ENCODE measurements at regions not wholly inside any gene's neighbourhood (a gene's known extent, or its start where the extent isn't known, plus 50 kb on each side); places are given as distances from the start of the nearest gene placed in this dataset.
"Not testable (repeated sequence)": the region's sequence is repeated elsewhere in the genome, so short reads cannot be mapped to it uniquely, and the experiment has no call there.

DNA sequence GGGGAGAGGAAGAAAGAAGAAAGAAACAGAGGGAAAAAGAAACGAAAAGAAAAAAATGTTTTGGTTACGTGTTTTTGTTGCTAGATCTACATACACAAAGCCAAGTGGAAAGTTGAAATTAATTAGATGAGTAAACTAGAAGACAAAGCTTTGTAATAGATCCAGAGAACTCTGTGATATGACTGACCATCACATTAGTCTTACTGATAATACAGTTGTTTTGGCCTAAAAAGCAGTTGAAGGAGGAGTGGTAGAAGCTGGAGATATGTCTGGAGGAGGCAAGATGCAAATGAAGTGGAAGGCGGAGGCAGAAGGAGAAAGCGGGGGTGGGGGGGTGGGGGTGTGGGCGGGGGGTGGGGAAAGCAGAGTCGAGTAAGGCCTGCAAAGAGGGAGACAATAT, 500.1 kb upstream of the ID4 start:
- no peak for DNase-seq

DNA sequence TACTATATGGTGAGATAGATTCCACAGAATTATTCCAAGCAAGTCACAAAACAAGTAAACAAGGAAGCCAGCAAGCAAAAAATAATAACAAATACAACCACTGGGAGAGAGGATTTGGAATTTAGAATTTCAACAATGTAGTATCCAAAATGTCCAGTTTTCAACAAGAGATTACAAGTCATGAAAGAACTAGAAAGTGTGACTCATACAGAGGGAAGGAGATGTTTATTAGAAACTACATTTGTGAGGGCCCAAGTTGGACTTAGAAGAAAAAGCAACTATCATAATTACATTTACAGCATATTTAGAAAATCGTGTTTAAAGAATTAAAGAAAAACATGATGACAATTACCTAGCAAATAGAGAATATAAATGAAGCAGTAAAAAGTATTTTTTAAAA, 494.6 kb upstream of the ID4 start:
- DNase-seq: no peak

DNA sequence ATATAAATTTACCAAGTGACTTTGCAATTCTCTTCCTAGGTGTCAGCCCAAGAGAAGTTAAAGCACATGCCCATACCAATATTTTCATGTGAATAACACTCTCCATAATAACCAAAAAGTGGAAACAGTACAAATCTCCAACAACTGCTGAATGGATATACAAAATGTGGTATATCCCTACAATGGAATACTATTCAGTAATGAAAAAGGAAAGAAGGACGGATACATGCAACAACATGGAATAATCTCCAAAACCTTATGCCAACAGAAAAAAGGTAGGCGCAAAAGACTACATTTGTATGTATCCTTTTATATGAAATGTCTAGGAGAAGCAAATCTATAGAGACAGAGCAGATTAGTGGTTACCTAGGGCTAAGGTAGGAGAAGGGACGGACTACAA, 487.7 kb upstream of the ID4 start:
- DNase-seq: no peak

DNA sequence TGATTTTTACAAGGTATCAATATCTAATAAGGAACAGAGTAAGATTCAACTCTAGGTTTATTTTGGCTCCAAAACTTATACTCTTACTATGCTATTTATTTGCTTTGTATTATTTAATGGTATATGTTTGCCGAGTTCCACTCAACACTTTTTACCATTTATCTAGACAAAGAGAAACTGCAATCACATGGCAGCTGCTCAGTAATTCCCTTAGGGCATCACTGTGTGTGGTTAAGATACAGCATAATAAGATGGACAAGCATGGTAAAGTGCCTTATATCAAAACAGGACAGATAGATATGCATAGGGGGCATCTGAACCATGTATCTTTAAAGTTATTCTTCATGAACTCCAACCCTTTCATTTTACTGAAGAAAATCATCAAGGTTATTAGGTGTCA, 483.0 kb upstream of the ID4 start:
- no peak for DNase-seq

DNA sequence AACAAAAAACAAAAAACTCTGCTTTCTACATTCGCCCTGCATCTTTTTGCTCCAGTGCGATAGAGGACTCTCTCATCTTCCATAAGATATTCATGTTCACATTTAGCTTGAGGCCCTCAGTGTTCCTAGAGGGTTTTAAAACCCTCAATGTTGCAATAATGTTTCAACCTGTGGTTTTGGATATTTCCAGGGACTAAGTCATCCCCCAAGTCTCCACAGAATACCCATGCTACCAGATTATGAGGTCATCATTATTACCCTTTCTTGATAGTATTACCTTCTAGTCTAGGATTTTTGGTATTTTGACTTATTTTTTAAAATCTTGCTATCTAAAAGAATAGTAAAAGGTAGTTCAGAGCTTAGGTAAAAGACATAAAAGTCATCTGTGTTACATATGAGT, 480.5 kb upstream of the ID4 start:
- DNase-seq: no peak

DNA sequence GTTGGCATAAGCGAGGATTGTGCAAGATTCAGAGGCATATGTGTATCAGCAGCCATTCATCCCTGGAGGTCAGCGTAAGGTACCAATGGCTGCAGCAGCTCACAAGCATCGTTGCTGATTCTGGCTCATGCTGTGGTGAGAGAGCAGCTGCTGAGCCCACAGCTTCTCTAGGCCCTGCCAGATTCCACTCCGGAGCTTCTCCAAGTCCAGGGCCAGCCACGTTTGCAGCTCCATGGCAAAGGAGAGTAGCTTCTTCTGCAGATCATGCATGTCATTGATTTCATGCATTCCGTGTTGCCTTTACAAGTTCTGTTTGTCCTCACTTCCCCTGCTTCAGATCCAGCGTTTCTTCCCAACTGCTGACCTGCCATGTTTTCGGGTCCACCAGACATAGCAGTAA, 474.8 kb upstream of the ID4 start:
- no peak for DNase-seq

DNA sequence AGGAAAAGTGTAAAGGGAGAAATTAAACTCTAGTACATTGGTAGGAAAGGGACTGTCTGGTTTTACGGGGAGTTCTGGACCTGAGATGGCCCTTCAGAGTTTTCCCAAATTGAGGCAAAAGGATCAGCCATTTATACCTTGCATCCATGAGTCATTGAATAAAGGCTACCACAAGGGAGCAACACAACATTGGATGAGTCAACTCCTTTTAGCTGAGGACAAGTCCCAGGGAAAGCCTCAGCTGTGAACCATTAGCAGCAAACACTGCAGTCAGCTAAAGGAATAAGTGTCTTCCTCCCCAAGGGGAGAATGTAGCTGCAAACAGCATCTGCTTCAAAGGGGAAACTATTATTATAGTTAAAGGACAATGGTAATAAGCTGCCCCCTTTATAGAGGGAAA, 468.7 kb upstream of the ID4 start:
- DNase-seq: no peak

DNA sequence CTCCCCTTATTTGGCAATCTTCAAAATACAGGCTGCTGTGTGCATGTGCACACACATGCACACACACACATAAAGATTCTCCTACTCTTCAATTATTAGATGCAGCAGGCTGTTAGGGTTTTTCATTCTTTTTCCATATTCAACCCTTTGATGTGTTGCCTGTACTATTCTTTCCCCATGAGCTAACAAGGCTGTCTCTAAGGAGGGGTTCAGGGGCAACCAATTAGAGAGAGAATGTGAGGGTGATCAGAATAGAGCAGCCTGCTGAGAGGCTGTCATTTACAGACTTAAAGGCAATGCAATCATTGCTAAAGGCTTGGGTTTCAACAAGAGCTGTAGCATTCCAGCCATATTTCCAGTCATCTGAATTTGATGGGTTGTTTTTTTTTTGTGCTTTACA, 467.4 kb upstream of the ID4 start:
- no peak for DNase-seq

DNA sequence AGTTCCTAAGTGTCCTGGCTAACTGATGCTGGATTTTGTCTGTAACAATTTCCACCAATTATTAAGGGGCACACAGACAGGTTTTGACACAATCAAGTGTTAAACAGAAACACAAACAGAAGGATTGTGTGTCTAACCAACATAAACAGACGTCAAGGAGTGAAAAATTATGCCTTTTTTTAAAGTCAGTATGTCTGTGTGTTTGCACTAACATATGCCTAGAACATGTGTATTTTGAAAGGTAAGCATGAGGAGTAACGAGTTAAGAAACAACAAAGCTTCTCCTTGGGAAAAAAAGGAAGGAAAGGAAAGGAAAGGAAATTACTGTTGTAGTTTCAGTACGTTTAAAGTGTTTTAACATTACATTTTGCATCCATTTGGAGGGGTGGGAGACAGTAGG, 466.3 kb upstream of the ID4 start:
- no peak for DNase-seq

DNA sequence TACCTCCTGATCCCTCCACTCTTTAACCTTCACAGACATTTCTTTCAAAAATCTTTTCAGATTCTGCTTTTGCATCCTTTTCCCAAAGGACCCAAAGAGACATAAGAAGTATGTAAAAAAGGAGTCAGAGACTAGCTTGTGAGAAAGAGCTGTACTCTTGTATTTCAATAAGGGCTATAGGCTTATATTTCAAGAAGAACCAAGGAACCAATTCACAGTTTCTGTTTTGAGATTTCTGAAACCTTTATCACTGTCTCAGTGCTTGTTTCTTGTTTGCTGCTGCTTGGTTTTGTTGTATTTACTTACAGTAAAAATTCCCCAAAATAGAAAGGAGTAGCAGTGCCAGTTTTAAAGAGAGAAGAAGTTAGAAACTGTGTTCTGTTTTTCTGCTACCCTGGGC, 461.6 kb upstream of the ID4 start:
- DNase-seq: no peak

DNA sequence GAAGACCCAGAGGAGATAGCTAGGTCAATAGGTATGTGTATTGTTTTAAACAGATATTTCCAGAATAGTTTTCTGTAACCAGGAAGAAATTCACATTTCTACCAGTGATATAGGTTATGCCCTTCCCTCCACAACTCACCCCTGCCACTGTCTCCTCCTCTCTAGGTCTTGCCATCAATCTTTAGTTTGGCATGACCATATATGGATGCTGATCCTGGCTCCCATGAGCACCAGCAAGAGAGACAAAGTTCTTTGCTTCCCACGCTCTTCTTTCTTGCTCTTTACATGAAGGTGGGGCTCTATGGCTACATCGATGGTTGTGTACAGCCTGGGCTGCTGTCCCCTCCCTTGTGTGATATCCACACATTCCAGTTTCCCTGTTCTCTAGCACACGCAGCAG, 459.4 kb upstream of the ID4 start:
- DNase-seq: no peak

DNA sequence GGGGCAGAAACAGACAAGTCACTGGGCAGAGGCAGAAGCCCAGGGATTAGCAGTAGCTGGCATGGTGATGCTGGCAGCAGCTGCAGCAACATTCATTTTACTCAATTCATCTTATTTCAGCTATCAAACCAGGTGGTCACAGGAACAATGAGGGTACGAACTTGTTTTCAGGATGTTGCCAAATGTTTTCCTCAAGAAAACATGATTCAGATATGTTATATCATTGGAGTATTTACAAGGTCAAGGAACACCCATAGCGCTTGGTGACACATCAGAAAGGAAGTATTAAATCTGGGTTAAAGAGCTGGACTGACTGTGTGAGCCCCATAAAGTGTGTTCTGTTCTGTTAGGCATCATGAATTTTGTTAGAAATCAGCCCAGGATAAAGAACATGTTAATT, 456.9 kb upstream of the ID4 start:
- no peak for DNase-seq

DNA sequence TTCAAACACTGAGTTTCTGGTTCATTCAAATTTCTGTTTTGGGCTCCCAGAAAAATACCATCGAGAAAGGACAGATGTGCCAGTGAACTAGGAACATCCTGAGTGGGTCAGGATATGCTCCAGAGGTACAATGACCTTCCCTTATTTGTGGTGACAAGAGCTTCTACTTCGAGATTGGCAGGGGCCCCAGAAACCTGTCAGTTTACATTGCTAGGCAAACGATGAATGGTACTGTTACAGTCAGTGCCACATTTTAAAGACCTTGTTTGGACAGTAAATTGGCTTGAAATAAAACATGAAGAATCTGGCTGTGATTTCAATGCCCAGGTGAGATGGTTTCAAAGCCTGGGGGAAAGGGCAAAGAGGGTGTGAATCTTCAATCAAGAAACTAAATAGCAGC, 454.5 kb upstream of the ID4 start:
- DNase-seq: no peak

DNA sequence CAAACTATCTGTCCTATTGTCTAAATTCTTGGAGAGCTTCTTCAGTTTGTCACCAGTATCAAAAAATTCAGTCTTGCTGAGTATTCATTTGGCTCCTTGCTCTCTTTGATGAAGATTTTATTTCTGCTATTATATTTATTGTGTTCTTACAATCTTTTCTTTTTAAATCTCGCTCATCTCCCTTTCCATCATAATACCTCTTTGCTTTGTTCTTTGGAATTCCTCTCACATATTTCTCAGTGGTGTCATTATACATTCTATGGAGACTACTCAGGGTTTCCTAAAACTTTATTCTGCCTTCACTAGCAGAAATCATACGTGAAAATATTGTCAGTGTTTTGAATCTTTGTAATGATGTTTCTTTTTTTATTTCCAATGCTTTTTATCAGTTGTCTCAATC, 445.2 kb upstream of the ID4 start:
- DNase-seq: no peak

DNA sequence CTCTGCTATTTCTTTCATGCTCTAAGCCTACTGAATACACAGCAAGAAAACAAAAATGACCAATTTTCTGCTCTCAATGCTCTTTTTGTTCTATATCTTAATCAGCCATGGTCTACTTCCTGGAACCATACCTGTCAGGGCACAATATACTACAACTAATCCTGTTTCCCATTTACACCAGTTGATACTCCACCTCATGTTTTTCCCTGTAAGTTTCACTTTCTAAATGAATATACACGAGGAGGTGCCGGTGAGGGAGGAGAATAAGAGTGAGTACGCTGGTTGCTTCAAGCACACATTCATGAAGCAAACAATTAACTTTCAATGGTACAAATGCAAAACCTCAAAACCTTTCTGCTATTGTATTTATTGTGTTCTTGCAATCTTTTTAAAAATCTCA, 443.1 kb upstream of the ID4 start:
- no peak for DNase-seq

DNA sequence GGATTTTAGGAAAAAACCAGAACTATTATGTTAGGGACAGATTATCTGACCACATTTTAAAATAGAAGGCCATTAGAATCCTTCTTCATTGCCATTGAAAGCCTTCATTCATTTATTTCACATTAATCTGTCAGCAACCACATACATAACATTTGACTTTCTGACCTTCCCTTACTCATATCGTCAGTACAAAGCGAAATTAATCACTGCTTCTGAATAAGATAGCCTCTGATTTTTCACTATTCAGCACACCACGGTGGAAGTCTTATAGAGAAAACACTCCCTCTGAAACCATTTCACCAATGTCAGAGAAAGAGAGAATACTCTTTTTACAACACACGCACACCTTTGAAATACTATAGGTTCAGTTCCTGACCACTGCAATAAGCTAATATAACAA, 442.5 kb upstream of the ID4 start:
- DNase-seq: no peak

DNA sequence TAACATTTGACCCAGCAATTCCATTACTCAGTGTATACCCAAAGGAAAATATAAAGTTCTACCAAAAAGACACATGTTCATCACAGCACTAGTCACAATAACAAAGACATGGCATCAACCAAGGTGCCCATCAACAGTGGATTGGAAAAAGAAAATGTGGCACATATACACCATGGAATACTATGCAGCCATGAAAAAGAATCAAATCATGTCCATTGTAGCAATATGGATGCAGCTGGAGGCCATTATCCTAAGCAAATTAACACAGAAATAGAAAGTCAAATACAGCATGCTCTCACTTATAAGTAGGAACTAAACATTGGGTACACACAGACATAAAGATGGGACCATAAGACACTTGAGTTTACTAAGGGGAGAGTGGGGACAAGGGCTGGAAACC, 441.9 kb upstream of the ID4 start:
- DNase-seq: no peak

DNA sequence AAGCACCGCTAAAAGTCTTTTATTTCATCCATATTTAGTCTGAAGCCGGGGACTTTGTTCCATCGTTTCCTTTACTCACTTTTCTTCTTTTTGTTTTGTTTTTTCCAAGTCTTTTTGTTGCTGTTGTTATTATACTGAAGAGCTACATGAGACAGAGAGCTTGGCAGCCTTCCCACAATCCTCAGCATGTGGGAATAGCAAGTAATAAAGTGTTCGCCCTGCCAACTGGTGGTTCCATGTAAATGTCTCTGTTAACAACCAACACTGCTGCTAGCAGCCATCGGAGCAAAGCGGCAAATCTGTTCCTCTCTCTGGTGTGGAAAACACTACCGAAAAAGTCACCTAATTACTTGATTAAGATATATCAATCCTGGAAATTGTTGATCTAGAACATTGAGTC, 437.8 kb upstream of the ID4 start:
- DNase-seq: no peak

DNA sequence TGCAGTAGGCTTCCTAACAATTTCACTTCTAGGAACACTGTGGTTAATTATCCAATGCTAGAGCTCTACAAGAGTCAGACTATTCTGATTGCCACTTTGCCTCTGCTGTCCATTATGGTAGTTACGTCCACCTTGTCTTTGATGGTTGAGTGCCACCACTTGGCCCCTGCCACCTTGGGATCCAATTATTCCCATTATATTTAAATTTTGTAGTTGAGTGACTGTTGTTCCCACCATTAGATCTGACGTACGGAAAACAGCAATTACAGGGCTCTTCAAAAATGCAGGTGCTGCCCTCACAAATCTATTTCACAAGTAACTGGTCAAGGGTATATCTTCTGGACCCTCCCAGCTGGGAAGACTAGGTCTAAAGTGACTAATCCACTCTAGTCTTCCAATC, 432.3 kb upstream of the ID4 start:
- not testable (repeated sequence) for DNase-seq

DNA sequence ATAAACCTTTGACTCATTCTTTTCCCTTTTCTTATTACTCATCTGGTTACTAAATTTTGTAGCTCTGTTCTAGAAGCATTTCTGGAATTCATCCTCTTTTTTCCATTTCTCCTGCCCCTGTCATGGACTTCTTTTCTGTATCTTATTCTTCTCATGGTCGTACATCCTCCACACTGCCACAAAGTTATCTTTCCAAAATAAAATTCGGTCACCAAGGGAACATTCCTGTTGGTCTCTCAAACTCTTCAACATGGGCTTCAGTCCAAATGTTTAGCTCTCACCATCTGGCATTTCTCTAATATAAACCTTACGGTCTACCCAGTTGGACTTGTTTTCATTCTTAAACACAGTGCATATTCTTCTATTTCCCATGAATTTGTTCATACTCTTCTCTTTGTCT, 428.8 kb upstream of the ID4 start:
- no peak for DNase-seq

DNA sequence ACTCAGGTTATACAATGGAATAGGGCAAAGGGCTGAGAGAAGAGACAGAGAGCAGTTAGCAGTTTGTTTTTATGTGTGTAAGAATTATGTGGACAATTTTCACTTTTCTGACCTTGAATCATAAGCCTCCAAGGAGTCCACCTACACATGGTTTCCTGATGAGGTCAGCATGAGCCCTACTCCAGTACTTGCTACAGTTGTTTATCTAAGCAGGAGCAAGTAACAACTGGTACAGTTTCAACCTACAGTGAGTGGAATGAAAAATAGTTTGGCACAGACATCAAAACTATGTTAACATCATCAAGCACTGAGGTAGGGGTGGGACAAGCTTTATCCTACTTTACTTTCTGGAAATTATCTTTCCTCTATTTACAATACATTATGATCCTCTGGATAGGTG, 426.7 kb upstream of the ID4 start:
- DNase-seq: no peak

DNA sequence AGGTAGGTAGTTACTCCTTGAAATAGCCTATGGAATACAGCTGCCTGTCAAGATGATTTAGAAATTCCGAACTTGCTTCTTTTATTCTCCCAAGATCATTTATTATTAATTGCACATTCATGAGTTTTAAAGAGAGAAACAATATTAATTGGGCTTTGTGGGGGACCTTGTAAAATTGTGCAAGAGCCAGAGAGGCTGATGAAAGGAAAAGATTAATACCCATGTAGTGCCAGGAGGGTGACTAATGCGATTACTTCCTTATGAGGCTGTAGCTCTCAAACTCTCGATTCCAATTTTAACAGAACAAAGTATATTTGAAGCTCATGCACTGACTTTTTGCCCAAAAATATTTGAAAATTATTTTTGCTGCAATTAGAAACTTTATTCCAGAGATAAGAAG, 423.8 kb upstream of the ID4 start:
- DNase-seq: no peak

DNA sequence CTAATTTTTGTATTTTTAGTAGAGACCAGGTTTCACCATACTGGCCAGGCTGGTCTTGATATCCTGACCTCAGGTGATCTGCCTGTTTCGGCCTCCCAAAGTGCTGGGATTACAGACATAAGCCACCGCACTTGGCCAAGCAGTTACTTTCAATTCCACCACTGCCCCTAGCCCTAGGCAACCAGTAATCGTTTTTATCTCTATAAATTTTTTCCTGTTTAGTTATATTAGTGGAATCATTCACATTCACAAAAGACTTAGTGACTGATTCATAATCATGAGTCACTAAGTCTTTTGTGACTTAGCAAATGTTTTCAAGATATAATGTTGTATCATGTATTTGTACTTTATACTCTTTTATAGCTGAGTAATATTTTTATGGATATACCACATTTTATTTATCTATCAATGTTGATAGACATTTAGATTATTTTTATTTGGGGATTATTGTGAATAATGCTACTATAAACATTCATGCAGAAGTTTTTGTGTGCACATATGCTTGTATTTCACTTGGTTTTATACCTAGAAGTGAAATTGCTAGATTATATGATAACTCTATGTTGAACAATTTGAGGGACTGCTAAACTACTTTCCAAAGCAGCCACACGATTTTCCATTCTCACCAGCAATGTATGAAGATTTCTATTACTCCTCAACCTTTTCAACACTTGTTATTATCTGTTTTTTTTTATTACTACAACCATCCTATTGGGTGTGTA, 421.4 kb upstream of the ID4 start:
- no peak for DNase-seq

DNA sequence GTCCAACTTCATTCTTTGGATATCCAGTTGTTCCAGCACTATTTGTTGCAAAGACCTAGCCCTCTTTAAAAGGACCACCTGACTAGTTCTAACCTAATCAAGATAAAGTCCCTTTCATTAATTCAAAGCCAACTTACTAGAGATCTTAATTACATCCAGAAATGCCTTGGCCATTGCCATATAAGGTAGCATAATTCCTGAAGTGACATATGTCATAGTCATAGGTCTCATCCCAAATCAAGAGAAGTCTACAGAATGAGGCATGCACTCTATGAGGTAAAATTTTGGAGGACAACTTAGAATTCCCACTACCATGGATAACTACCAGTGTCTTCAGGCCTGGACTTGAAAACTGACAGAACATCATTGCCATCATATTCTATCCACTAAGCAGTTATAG, 420.4 kb upstream of the ID4 start:
- no peak for DNase-seq

DNA sequence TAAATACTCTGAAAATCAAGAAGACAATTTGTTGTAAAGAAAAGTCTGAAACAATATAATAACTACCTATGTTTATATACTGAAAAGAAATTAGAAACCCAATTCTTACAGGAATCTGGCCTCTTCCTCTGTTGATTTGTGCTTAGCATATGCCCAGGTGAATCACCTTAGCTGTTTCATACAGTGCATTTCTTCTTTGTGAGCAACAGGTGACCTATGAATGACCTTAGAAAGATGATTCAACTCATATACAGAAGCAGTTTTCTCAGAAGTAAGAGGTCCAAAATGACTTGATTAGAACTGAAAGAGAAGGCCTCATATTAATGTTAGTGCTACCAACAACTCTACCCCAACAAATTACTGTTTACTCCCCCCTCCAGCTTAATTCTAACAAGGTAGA, 419.5 kb upstream of the ID4 start:
- no peak for DNase-seq

DNA sequence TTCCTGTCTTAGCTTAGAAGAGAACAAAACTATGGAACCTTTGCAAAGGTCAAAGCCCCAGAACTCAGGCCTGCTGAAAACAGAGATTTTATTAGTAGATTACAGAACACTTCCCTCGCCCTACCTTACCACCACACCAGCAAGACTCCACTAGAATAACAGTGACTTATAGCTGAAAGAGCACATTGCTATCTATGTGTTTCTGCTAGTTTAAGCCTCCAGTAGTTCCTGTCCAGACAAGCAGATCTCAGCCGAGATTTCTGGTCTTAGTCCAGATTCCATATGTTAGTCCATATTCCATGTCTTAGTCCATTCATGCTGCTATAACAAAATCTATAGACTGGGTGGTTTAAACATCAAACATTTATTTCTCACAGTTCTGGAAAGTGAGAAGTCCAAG, 412.3 kb upstream of the ID4 start:
- DNase-seq: no peak
